Testis (tissue), 2 donors: ENCODE measurements at regions not wholly inside any gene's neighbourhood (a gene's known extent, or its start where the extent isn't known, plus 50 kb on each side); places are given as distances from the start of the nearest gene placed in this dataset.

Experiments
- DNase-seq: peaks from one replicate; pipeline ENCODE4 v3.0.0-alpha.2; 2019
- H3K27ac ChIP-seq, 2 donors: fragments of 200-600 bp; sonication (generic); one replicate each; pipeline ENCODE4 v1.5.1; 2019
- H3K27me3 ChIP-seq: fragments of 200-600 bp; sonication (generic); one replicate; pipeline ENCODE4 v1.5.1; 2019
- H3K36me3 ChIP-seq: fragments of 200-600 bp; sonication (generic); one replicate; pipeline ENCODE4 v1.5.1; 2017; ENCODE audit warnings: low read depth; ENCODE audit errors: missing control alignments
- H3K4me1 ChIP-seq: fragments of 200-600 bp; sonication (generic); one replicate; pipeline ENCODE4 v1.5.1; 2019
- H3K4me3 ChIP-seq, 2 donors: fragments of 200-600 bp; sonication (generic); one replicate each; pipeline ENCODE4 v1.5.1; 2017 to 2019
- H3K9me3 ChIP-seq: fragments of 200-600 bp; sonication (generic); one replicate; pipeline ENCODE4 v1.5.1; 2017
- POLR2A ChIP-seq: fragments of 450-650 bp; IDR thresholded peaks from one replicate; pipeline ENCODE4 v1.6.1; 2017; ENCODE audit warnings: antibody characterized with exemption, mild to moderate bottlenecking, moderate library complexity
- WGBS, 2 donors: methylation state at CpG; one replicate each; pipeline ENCODE4 v1.1.5; 2018; 5-methylcytosine and 5-hydroxymethylcytosine counted together
- intact Hi-C: fragments of 100-400 bp; cut with DNase I; formaldehyde crosslinking; loops from one replicate; pipeline ENCODE4 v1.15.1; 2023; ENCODE audit warnings: low total_unique reads
- TF ChIP-seq, protein P1 (sequence below), 3 experiments: fragments of 450-650 bp in 2 of 3; fragments of 200-600 bp in 1 of 3; sonication (generic) in 1 of 3; IDR thresholded peaks; one replicate each; pipeline ENCODE4 v1.5.1; 2016 to 2019; ENCODE audit warnings: antibody characterized with exemption in 3 of 3, mild to moderate bottlenecking in 2 of 3, moderate library complexity in 1 of 3

DNA sequence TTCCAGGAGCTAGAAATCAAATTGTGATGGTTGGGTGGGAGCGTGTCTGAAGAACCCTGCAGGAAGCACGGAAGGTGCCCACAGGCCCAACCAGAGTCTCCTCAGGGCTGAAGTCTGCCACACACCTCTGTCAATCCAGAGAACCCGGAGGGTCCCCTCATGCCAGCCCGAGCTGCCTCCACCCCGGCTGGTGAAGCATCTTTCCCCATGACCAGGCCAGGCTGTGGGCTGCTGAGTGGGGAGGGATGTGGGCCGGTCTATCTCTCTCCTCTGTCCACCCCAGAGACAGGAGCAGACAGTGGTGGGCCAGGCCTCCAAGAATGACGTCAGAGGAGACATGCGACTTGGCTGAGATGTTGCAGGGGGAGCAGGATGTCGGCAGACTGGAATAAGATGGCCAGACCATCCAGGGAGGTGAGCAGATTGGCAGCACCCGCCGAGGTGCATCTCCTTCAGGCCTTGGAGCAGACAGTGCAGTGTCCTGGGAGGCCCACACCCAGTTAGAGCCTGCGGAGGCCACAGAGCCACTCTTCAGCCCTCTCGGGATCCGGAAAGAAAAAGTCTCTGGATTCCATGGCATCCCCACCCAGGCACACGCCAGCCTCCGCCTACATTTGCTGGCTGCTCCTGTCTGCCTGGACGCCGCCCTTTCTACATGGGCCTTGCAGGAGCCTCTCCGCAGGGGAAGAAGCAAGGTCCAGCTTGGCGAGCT is 1524.9 kb downstream of the BRD1 start:
- Histone ChIP-seq H3K27me3 (no peaks in the 10 kb centered on the region), H3K36me3 (no peaks in the 10 kb centered on the region), H3K4me1 (no peaks in the 10 kb centered on the region), H3K4me3 (no peak overlapping the region), H3K27ac (no peak overlapping the region), H3K9me3 (no peaks in the 10 kb centered on the region)
- no peak for TF ChIP-seq POLR2A
- TF ChIP-seq, protein P1, sequence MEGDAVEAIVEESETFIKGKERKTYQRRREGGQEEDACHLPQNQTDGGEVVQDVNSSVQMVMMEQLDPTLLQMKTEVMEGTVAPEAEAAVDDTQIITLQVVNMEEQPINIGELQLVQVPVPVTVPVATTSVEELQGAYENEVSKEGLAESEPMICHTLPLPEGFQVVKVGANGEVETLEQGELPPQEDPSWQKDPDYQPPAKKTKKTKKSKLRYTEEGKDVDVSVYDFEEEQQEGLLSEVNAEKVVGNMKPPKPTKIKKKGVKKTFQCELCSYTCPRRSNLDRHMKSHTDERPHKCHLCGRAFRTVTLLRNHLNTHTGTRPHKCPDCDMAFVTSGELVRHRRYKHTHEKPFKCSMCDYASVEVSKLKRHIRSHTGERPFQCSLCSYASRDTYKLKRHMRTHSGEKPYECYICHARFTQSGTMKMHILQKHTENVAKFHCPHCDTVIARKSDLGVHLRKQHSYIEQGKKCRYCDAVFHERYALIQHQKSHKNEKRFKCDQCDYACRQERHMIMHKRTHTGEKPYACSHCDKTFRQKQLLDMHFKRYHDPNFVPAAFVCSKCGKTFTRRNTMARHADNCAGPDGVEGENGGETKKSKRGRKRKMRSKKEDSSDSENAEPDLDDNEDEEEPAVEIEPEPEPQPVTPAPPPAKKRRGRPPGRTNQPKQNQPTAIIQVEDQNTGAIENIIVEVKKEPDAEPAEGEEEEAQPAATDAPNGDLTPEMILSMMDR (IDR thresholded peaks at IDR 0.05) = no peak
- 92 to 100% methylated on average over 2 to 20 of the region's 20 CpGs for WGBS, 2 donors
- no peak for DNase-seq
- intact Hi-C loops = no loop called here

DNA sequence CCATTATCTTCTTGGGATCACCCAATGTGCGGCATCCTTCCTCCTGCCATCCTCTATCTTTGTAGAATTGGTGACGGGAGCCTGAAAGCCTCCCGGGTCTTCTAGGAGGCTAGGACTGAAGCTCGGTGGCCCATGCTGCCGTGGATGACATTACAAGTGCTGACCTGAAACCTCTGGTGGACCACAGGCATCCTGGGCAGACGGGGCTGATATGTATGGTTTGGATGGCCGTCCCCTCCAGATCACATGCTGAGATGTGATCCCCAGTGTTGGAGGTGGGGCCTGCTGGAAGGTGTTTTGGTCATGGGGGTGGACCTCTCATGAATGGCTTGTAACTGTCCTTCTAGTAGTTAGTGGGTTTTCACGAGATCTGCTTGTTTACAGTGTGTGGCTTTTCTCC is 1525.8 kb downstream of the BRD1 start:
- DNase-seq = no peak
- WGBS, 2 donors = 92% methylated on average over 5 to 8 of the region's 8 CpGs
- TF ChIP-seq, protein P1 (IDR thresholded peaks at IDR 0.05) = no peak
- no peak for TF ChIP-seq POLR2A
- Histone ChIP-seq H3K27ac (no peak overlapping the region), H3K4me3 (no peak overlapping the region), H3K36me3 (no peaks in the 10 kb centered on the region), H3K27me3 (no peaks in the 10 kb centered on the region), H3K9me3 (no peaks in the 10 kb centered on the region), H3K4me1 (no peaks in the 10 kb centered on the region)
- intact Hi-C loops = no loop called here

DNA sequence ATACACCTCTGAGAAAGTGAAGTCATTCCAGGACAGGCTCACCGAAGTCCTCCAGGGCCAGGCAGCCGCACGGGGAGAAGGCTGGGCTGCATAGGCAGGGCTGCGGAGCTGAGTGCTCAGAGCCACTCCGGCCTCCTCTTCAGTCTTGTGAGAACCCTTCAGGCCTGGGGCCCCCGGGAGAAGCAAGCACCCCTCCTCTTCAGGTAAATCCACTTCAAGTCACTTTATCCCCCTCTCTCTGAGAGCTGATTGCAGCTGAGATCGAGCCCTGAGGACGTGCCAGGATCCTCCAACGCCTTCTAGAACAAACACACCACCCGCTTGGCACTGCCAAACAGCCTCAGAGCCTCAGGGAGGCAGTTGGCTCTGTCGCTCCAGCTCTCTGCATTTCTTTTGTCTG is 1526.3 kb downstream of the BRD1 start:
- no peaks in the 10 kb centered on the region for H3K9me3 ChIP-seq
- H3K27me3 ChIP-seq = no peaks in the 10 kb centered on the region
- TF ChIP-seq, protein P1 (IDR thresholded peaks at IDR 0.05) = no peak
- no peak for TF ChIP-seq POLR2A
- H3K27ac ChIP-seq = no peak overlapping the region
- H3K36me3 ChIP-seq = no peaks in the 10 kb centered on the region
- intact Hi-C loops = no loop called here
- H3K4me3 ChIP-seq = no peak overlapping the region
- 91 to 97% methylated on average over 11 of the region's 11 CpGs for WGBS, 2 donors
- no peak for DNase-seq
- H3K4me1 ChIP-seq = no peaks in the 10 kb centered on the region

DNA sequence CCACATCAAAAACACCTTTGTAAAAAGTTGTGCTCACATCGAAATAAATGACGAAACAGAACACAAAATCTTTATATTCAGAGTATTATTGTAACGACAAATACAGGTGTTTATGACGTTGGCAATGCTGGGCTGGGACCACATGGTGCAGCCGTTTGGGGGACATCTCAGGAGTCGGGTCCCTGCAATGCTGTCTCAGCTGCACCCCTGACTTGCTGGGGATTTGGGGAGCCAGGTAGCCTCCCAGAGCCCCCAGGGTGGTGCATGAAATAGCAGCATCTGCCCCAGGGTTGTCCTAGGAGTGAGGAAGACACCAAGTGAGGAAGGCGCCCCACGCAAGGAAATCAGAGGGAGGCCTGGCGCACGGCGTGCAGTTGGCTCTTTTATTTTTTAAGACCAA is 1526.8 kb downstream of the BRD1 start:
- no peak for DNase-seq
- Histone ChIP-seq H3K4me1 (no peaks in the 10 kb centered on the region), H3K27ac (no peak overlapping the region), H3K9me3 (no peaks in the 10 kb centered on the region), H3K4me3 (no peak overlapping the region), H3K36me3 (no peaks in the 10 kb centered on the region), H3K27me3 (no peaks in the 10 kb centered on the region)
- WGBS, 2 donors = 95 to 96% methylated on average over 11 of the region's 11 CpGs
- intact Hi-C loops = no loop called here
- TF ChIP-seq, protein P1 (IDR thresholded peaks at IDR 0.05) = no peak
- TF ChIP-seq POLR2A = no peak

DNA sequence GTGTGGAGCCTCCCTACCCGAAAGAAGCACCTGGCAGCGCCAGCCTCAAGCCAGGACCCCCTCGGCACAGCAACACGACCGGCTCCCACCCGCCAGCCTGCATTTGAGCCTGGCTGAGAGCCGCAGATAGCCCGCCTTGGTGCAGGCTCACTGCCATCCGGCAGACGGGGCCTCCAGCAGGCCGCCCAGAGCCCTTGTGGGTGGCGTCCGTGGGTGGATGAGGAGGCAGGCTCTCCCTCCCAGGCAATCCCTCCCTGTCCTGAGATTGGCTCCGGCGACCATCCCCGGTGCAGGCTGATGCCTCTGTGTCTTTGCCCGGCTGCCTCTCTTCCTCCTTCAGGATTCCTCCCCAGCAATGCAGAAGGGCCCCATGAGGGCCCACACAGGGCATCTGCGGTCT is 1527.9 kb downstream of the BRD1 start:
- 43 to 90% methylated on average over 2 to 17 of the region's 18 CpGs for WGBS, 2 donors
- Histone ChIP-seq H3K9me3 (no peaks in the 10 kb centered on the region), H3K4me3 (no peak overlapping the region), H3K27me3 (no peaks in the 10 kb centered on the region), H3K27ac (no peak overlapping the region), H3K36me3 (no peaks in the 10 kb centered on the region), H3K4me1 (no peaks in the 10 kb centered on the region)
- DNase-seq = peak; percentile 28
- intact Hi-C loops = no loop called here
- no peak for TF ChIP-seq POLR2A
- TF ChIP-seq, protein P1 (IDR thresholded peaks at IDR 0.05) = no peak
